ENCODE measurements at regions not wholly inside any gene's neighbourhood (a gene's known extent, or its start where the extent isn't known, plus 50 kb on each side); places are given as distances from the start of the nearest gene placed in this dataset.
A peak's percentile ranks its signal among the peaks of the same experiment; 100 is the strongest.
"Not testable (repeated sequence)": the region's sequence is repeated elsewhere in the genome, so short reads cannot be mapped to it uniquely, and the experiment has no call there.

DNA sequence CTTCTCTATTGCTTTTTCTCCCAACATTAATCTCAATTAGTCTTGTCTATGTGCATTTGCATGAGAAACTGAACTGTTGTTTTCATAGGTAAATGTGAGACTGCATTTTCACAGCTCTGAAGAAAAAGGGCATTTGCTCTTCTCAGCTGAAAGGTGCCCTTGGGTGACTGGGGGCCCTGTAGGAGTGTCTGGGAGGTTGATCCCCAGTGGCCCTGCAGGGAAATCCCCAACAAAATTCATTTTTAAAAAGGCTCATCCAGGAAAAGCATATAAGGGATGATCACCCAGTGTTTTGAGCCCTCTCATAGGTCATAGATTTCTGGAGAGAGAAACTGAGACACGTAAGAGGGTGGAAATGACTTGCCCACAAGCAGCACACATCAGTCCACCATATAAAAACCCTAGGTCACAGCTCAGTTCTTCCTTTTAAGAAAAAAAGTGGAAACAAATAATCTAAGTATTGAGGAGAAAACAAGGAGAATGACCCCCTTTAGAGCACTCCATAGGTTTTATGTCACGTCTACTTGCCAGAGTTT, 190.3 kb upstream of the AHR start:
- ChIA-PET CTCF (interaction anchor here (0.9 kb wide), 1 partner anchor 13 kb away, joined by 3 read pairs; no protein-coding TSS in a partner anchor), POLR2A (no interaction called here)
- no peaks in the 10 kb centered on the region for H3K36me3 ChIP-seq (ENCODE audit: control insufficient read depth, insufficient read depth, low read length)
- TF ChIP-seq, protein P1, sequence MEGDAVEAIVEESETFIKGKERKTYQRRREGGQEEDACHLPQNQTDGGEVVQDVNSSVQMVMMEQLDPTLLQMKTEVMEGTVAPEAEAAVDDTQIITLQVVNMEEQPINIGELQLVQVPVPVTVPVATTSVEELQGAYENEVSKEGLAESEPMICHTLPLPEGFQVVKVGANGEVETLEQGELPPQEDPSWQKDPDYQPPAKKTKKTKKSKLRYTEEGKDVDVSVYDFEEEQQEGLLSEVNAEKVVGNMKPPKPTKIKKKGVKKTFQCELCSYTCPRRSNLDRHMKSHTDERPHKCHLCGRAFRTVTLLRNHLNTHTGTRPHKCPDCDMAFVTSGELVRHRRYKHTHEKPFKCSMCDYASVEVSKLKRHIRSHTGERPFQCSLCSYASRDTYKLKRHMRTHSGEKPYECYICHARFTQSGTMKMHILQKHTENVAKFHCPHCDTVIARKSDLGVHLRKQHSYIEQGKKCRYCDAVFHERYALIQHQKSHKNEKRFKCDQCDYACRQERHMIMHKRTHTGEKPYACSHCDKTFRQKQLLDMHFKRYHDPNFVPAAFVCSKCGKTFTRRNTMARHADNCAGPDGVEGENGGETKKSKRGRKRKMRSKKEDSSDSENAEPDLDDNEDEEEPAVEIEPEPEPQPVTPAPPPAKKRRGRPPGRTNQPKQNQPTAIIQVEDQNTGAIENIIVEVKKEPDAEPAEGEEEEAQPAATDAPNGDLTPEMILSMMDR (IDR thresholded peaks at IDR 0.05; ENCODE audit: insufficient read depth, low read depth, low read length) = no peak
- DNase-seq (ENCODE audit: low read depth) = no peak
- H3K4me3 ChIP-seq (ENCODE audit: low read depth, low read length) = no peak overlapping the region
- no peaks in the 10 kb centered on the region for H3K27me3 ChIP-seq (ENCODE audit: control insufficient read depth, insufficient read depth, low read length)

DNA sequence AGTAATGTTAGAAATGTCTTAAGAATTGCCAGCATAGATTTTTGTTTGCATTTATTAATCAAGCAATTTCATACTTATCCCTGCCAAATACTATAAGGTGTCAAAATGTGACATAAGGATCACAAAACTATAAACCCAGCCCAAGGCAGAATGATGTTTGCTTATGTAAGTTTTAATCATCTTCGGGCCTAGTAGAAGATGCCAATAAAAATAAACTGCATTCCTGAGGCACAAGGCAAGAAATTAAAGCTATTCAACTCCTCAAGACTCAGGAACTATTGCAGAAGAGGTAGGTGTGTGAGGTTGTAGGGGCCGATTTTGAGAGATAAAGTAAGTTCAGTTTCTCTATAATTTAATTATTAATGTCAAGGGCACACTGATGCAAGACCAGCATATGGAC, 189.4 kb upstream of the AHR start:
- Histone ChIP-seq H3K4me3 (ENCODE audit: low read depth, low read length) (no peak overlapping the region), H3K27me3 (ENCODE audit: control insufficient read depth, insufficient read depth, low read length) (no peaks in the 10 kb centered on the region), H3K36me3 (ENCODE audit: control insufficient read depth, insufficient read depth, low read length) (no peaks in the 10 kb centered on the region)
- TF ChIP-seq, protein P1 (IDR thresholded peaks at IDR 0.05; ENCODE audit: insufficient read depth, low read depth, low read length) = no peak
- CTCF ChIA-PET = no interaction called here
- POLR2A ChIA-PET = interaction anchor here (0.6 kb wide), 1 partner anchor 14 kb away, joined by 4 read pairs; no protein-coding TSS in a partner anchor
- DNase-seq (ENCODE audit: low read depth) = peak; percentile 52

DNA sequence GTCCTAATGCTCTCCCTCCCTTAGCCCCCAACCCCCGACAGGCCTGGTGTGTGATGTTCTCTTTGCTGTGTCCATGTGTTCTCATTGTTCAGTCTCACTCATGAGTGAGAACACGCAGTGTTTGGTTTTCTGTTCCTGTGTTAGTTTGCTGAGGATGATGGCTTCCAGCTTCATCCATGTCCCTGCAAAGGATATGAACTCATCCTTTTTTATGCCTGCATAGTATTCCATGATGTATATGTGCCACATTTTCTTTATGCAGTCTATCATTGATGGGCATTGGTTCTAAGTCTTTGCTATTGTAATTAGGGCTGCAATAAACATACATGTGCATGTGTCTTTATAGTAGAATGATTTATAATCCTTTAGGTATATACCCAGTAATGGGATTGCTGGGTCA, 184.7 kb upstream of the AHR start:
- POLR2A ChIA-PET = not testable (repeated sequence)

DNA sequence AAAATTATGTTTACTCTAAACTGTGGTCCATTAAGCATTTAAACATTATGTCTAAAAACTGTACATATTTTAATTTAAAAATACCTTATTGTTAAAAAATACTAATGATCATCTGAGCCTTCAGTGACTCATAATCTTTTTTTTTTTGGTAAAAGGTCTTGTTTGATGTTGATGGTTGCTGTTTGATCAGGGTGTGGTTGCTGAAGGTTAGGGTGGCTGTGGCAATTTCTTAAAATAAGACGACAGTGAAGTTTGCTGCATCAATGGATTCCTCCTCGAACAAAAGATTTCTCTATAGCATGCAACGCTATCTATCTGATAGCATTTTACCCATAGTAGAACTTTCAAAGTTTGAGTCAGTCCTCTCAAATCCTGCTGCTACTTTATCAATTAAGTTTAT, 180.0 kb upstream of the AHR start:
- TF ChIP-seq, protein P1 (IDR thresholded peaks at IDR 0.05; ENCODE audit: insufficient read depth, low read depth, low read length) = no peak
- DNase-seq (ENCODE audit: low read depth) = no peak
- POLR2A ChIA-PET = no interaction called here
- Histone ChIP-seq H3K4me3 (ENCODE audit: low read depth, low read length) (no peak overlapping the region), H3K27me3 (ENCODE audit: control insufficient read depth, insufficient read depth, low read length) (no peaks in the 10 kb centered on the region), H3K36me3 (ENCODE audit: control insufficient read depth, insufficient read depth, low read length) (no peaks in the 10 kb centered on the region)
- CTCF ChIA-PET = no interaction called here

More for the DNA sequence above, 184.7 kb upstream of the AHR start:
- H3K4me3 ChIP-seq (ENCODE audit: low read depth, low read length); CTCF ChIA-PET; H3K27me3 ChIP-seq (ENCODE audit: control insufficient read depth, insufficient read depth, low read length); H3K36me3 ChIP-seq (ENCODE audit: control insufficient read depth, insufficient read depth, low read length); DNase-seq (ENCODE audit: low read depth): not testable (repeated sequence)

DNA sequence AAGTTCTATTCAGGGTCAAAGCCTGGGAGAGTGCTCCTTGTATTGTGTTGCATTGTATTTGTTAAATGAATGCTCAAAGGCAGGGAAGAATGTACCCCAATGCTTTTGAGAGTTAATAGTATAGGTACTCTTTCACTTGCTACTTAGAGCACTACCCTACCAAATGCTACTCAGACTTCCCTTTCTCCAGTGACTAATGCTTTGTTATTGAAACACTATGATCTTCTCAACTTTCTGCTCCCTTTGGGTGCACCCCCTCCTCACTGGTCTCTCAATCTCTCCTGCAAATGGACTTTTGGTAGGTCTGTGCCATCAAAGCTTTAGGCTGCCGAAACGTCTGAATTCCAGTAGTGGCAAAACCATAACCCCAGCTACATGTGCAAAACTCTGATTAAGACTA, 177.7 kb upstream of the AHR start:
- CTCF ChIA-PET = interaction anchor here (1.6 kb wide), 1 partner anchor 9 kb away, joined by 5 read pairs; no protein-coding TSS in a partner anchor
- no peak overlapping the region for H3K4me3 ChIP-seq (ENCODE audit: low read depth, low read length)

More for the DNA sequence above, 177.7 kb upstream of the AHR start:
- no peaks in the 10 kb centered on the region for H3K36me3 ChIP-seq (ENCODE audit: control insufficient read depth, insufficient read depth, low read length)
- POLR2A ChIA-PET = no interaction called here
- DNase-seq (ENCODE audit: low read depth) = no peak
- H3K27me3 ChIP-seq (ENCODE audit: control insufficient read depth, insufficient read depth, low read length) = no peaks in the 10 kb centered on the region
- TF ChIP-seq, protein P1 (IDR thresholded peaks at IDR 0.05; ENCODE audit: insufficient read depth, low read depth, low read length) = no peak
